Erythroblast (primary cell): ENCODE measurements at regions not wholly inside any gene's neighbourhood (a gene's known extent, or its start where the extent isn't known, plus 50 kb on each side); places are given as distances from the start of the nearest gene placed in this dataset.

Experiments
- GATA1 ChIP-seq: IDR thresholded peaks from 2 replicates; pipeline ENCODE4 v1.6.1; 2011; ENCODE audit warnings: low read depth, mild to moderate bottlenecking, control low read depth, low read length, moderate library complexity
- POLR2A ChIP-seq: IDR thresholded peaks from 2 replicates; pipeline ENCODE4 v1.6.1; 2011; ENCODE audit warnings: mild to moderate bottlenecking, low read length

DNA sequence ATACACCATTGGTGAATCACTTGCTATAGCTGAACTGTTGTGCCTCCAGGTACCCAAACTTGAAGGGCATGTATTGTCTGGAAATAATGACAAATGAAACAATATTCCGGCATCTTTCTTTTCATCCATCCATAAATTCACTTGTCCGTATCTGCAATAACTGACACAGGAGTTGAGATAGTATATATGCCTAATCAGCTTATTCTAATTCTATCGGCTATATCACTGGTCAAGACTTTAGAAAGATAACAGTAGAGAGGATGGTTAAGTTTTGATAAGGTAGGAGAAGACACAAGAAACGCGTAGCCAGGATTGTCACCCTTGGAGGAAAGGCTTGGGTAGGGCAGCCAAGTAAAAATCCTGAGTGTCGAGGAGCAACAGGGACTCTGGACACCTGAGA is 1634.6 kb upstream of the CELF4 start:
- TF ChIP-seq GATA1: no peak
- TF ChIP-seq POLR2A: no peak
